Pancreas (tissue), 10 donors: ENCODE measurements at regions not wholly inside any gene's neighbourhood (a gene's known extent, or its start where the extent isn't known, plus 50 kb on each side); places are given as distances from the start of the nearest gene placed in this dataset.

Experiments used
- ATAC-seq, 4 donors: fragments of 200-7000 bp; cut with Tn5 transposase; one replicate each; pipeline versions ENCODE4 v1.8.0 to v1.9.1; 2020; ENCODE audit warnings: mild to moderate bottlenecking in 4 of 4, moderate library complexity in 4 of 4
- DNase-seq, 6 donors: peaks; one replicate each; pipeline ENCODE4 v3.0.0-alpha.2; 2020
- FAIRE-seq: peaks from 2 replicates; lab custom pipeline; 2012; peaks lifted over from hg19 to GRCh38; lab: Jason Lieb, UNC
- H3K27ac ChIP-seq, 4 donors: fragments of 200-600 bp; sonication (generic); 1 replicate in 3 of 4; 2 replicates in 1 of 4; pipeline versions ENCODE4 v1.5.0 to v1.8.0; 2020
- H3K27me3 ChIP-seq, 4 donors: fragments of 200-600 bp; one replicate each; pipeline ENCODE4 v1.8.0; 2021
- H3K36me3 ChIP-seq, 3 donors: fragments of 200-600 bp; sonication (generic) in 1 of 3; one replicate each; pipeline versions ENCODE4 v1.5.0 to v1.8.0; 2020 to 2021
- H3K4me1 ChIP-seq, 3 donors: fragments of 200-600 bp; one replicate each; pipeline ENCODE4 v1.8.0; 2021
- H3K4me3 ChIP-seq, 4 donors: fragments of 200-600 bp; sonication (generic) in 2 of 4; one replicate each; pipeline versions ENCODE4 v1.5.0 to v1.8.0; 2020 to 2021
- H3K9me3 ChIP-seq, 4 donors: fragments of 200-600 bp; one replicate each; pipeline ENCODE4 v1.8.0; 2021
- WGBS, 2 donors: extraction: QIAGEN DNeasy Blood & Tissue Kit; methylation state at CpG; one replicate each; pipeline ENCODE4 v1.1.7; 2013; 5-methylcytosine and 5-hydroxymethylcytosine counted together
- intact Hi-C, 3 donors: fragments of 100-400 bp; cut with DNase I; formaldehyde crosslinking; loops; one replicate each; pipeline versions ENCODE4 v1.11.1 to v1.14.2; 2022
- TF ChIP-seq, protein P1 (sequence below), 4 donors: fragments of 200-600 bp; sonication (generic) in 3 of 4; IDR thresholded peaks; one replicate each; pipeline versions ENCODE4 v1.5.0 to v1.8.0; 2021; ENCODE audit warnings: antibody characterized with exemption in 4 of 4
- donor health status: healthy with polysubstance abuse.
- donor health status: DM: no; HTN: no; CAD: no; lungs with moderate emphysema.
- donor health status: DM: no; HTN: no; CAD: no.
- donor health status: control.
- donor health status: control.
- donor health status: Bipolar disorder and iron deficiency.
- donor health status: DM: yes; HTN: yes; CAD: no.
- donor health status: DM: no; HTN: no; CAD: no.
- donor health status: DM: no; HTN: no; CAD: no.
- donor health status: DM: yes; HTN: yes; CAD: no.

DNA sequence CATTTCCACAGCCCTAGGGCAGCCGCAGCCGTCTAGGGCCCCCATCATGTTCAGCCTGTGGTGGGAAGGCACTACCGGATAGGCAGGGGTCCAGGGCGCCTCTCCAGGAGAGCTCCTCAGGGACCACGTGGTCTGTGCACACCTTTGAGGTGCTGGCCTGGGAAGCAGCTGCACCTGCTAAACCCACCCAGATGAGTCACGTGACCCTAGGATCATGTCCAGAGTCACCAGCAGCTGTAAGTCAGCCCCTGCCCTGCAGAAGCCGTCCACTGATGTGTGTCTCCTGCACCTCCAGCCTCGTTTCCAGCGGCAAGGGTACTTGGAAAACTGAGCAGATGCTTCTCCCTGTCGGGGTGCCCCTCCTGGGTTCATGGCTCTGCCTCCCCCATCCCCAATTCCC, 682.6 kb upstream of the SALL3 start:
- 60 to 74% methylated on average over 10 of the region's 10 CpGs for WGBS, 2 donors
- TF ChIP-seq, protein P1, sequence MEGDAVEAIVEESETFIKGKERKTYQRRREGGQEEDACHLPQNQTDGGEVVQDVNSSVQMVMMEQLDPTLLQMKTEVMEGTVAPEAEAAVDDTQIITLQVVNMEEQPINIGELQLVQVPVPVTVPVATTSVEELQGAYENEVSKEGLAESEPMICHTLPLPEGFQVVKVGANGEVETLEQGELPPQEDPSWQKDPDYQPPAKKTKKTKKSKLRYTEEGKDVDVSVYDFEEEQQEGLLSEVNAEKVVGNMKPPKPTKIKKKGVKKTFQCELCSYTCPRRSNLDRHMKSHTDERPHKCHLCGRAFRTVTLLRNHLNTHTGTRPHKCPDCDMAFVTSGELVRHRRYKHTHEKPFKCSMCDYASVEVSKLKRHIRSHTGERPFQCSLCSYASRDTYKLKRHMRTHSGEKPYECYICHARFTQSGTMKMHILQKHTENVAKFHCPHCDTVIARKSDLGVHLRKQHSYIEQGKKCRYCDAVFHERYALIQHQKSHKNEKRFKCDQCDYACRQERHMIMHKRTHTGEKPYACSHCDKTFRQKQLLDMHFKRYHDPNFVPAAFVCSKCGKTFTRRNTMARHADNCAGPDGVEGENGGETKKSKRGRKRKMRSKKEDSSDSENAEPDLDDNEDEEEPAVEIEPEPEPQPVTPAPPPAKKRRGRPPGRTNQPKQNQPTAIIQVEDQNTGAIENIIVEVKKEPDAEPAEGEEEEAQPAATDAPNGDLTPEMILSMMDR (IDR thresholded peaks at IDR 0.05): no peak
- no peaks in the 10 kb centered on the region for H3K36me3 ChIP-seq
- ATAC-seq: no peak
- FAIRE-seq: no peak
- no peak for DNase-seq
- H3K27me3 ChIP-seq: peaks cover 0 to 21% (median 0%) of the 10 kb centered on the region in 4 donors
- no peaks in the 10 kb centered on the region for H3K4me1 ChIP-seq
- no peak overlapping the region for H3K27ac ChIP-seq
- intact Hi-C loops: no loop called here
- H3K4me3 ChIP-seq: no peak overlapping the region
- H3K9me3 ChIP-seq: no peaks in the 10 kb centered on the region

GRCh38 chr18:78303519-78304191, 676.0 kb upstream of the SALL3 start:
- FAIRE-seq: no peak
- no peaks in the 10 kb centered on the region for H3K4me1 ChIP-seq
- H3K27me3 ChIP-seq: no peaks in the 10 kb centered on the region
- no peak overlapping the region for H3K4me3 ChIP-seq
- H3K36me3 ChIP-seq: no peaks in the 10 kb centered on the region
- no peak overlapping the region for H3K27ac ChIP-seq
- ATAC-seq: no peak
- TF ChIP-seq, protein P1 (IDR thresholded peaks at IDR 0.05): no peak
- 31 to 35% methylated on average over 15 of the region's 15 CpGs for WGBS, 2 donors
- H3K9me3 ChIP-seq: no peaks in the 10 kb centered on the region
- intact Hi-C loops: no loop called here
- DNase-seq: no peak

- no peaks in the 10 kb centered on the region for H3K27me3 ChIP-seq
- intact Hi-C loops: no loop called here
- ATAC-seq (no peak), DNase-seq (no peak), FAIRE-seq (no peak)
- no peak overlapping the region for H3K4me3 ChIP-seq
- H3K4me1 ChIP-seq: no peaks in the 10 kb centered on the region
- H3K9me3 ChIP-seq: no peaks in the 10 kb centered on the region
- TF ChIP-seq, protein P1 (IDR thresholded peaks at IDR 0.05): no peak
- WGBS, 2 donors: 37 to 41% methylated on average over 25 of the region's 25 CpGs
- H3K36me3 ChIP-seq: no peaks in the 10 kb centered on the region
- H3K27ac ChIP-seq: no peak overlapping the region
Measured at GRCh38 chr18:78304192-78305164, 675.1 kb upstream of the SALL3 start.

GRCh38 chr18:78305789-78306188, 673.8 kb upstream of the SALL3 start:
- H3K4me3 ChIP-seq: no peak overlapping the region
- intact Hi-C loops: no loop called here
- no peaks in the 10 kb centered on the region for H3K36me3 ChIP-seq
- DNase-seq: no peak
- WGBS, 2 donors: 38 to 45% methylated on average over 6 of the region's 6 CpGs
- no peaks in the 10 kb centered on the region for H3K9me3 ChIP-seq
- H3K4me1 ChIP-seq: no peaks in the 10 kb centered on the region
- TF ChIP-seq, protein P1 (IDR thresholded peaks at IDR 0.05): no peak
- no peak for ATAC-seq
- no peaks in the 10 kb centered on the region for H3K27me3 ChIP-seq
- no peak for FAIRE-seq
- H3K27ac ChIP-seq: no peak overlapping the region
